ENCODE measurements at regions not wholly inside any gene's neighbourhood (a gene's known extent, or its start where the extent isn't known, plus 50 kb on each side); places are given as distances from the start of the nearest gene placed in this dataset.

GRCh38 chr3:66740260-66740659, 239.4 kb upstream of the LRIG1 start:
- no peak overlapping the region for H3K4me3 ChIP-seq (ENCODE audit: low read length in 2 of 2)
- H3K9me3 ChIP-seq (replicated peaks in 1 of 2; ENCODE audit: control insufficient read depth in 2 of 2, insufficient read depth in 1 of 2, low read depth in 1 of 2, low read length in 2 of 2), result no peaks in the 10 kb centered on the region
- no peak overlapping the region for H3K4ac ChIP-seq (ENCODE audit: low read length)
- H3K23ac ChIP-seq (ENCODE audit: low read depth, low read length, poor library complexity), result no peak overlapping the region
- no peak overlapping the region for H3K9ac ChIP-seq (ENCODE audit: low read depth, low read length, poor library complexity)
- H3K36me3 ChIP-seq (replicated peaks in 1 of 2; ENCODE audit: control insufficient read depth in 2 of 2, insufficient read depth in 2 of 2, low read length in 2 of 2), result no peaks in the 10 kb centered on the region
- no peak overlapping the region for H2AFZ ChIP-seq (ENCODE audit: low read length)
- H4K91ac ChIP-seq (ENCODE audit: low read depth, low read length, poor library complexity), result no peak overlapping the region
- no peak overlapping the region for H2BK15ac ChIP-seq (ENCODE audit: low read length)
- no peak overlapping the region for H2BK120ac ChIP-seq (ENCODE audit: low read depth, low read length)
- no peaks in the 10 kb centered on the region for H3K4me1 ChIP-seq (ENCODE audit: control insufficient read depth in 2 of 2, insufficient read depth in 1 of 2, low read depth in 1 of 2, low read length in 2 of 2)
- no peaks in the 10 kb centered on the region for H3K27me3 ChIP-seq (ENCODE audit: control insufficient read depth in 3 of 3, insufficient read depth in 3 of 3, low read depth in 1 of 3, low read length in 3 of 3)
- no peak overlapping the region for H3K14ac ChIP-seq (ENCODE audit: low read length)
- H2BK12ac ChIP-seq (ENCODE audit: low read length), result no peak overlapping the region
- no peak overlapping the region for H4K8ac ChIP-seq (ENCODE audit: low read depth, low read length)
- H3K27ac ChIP-seq (replicated peaks; ENCODE audit: low read length), result no peak overlapping the region
- H3K79me1 ChIP-seq (ENCODE audit: low read depth, low read length), result no peaks in the 10 kb centered on the region
- WGBS, 2 donors (ENCODE audit: extremely low coverage in 2 of 2, insufficient read length in 2 of 2, insufficient replicate concordance in 1 of 2), result no CpG with 5 or more reads among the region's 4 CpGs
- no peak overlapping the region for H2AK5ac ChIP-seq (ENCODE audit: low read depth, low read length)
- H3K18ac ChIP-seq (ENCODE audit: low read length), result no peak overlapping the region
- no peak for DNase-seq (ENCODE audit: low spot score)
- H2BK5ac ChIP-seq (ENCODE audit: low read length), result no peak overlapping the region
- no peak overlapping the region for H3K4me2 ChIP-seq (ENCODE audit: insufficient read depth, low read length, poor library complexity, severe bottlenecking)

GRCh38 chr3:66744521-66744920, 243.7 kb upstream of the LRIG1 start:
- Histone ChIP-seq H3K4me3 (ENCODE audit: low read length in 2 of 2) (no peak overlapping the region), H2BK120ac (ENCODE audit: low read depth, low read length) (no peak overlapping the region), H3K4ac (ENCODE audit: low read length) (no peak overlapping the region), H3K9me3 (replicated peaks in 1 of 2; ENCODE audit: control insufficient read depth in 2 of 2, insufficient read depth in 1 of 2, low read depth in 1 of 2, low read length in 2 of 2) (no peaks in the 10 kb centered on the region), H3K9ac (ENCODE audit: low read depth, low read length, poor library complexity) (no peak overlapping the region), H3K23ac (ENCODE audit: low read depth, low read length, poor library complexity) (no peak overlapping the region), H2AK5ac (ENCODE audit: low read depth, low read length) (no peak overlapping the region), H2BK5ac (ENCODE audit: low read length) (no peak overlapping the region), H3K27me3 (ENCODE audit: control insufficient read depth in 3 of 3, insufficient read depth in 3 of 3, low read depth in 1 of 3, low read length in 3 of 3) (no peaks in the 10 kb centered on the region), H2BK15ac (ENCODE audit: low read length) (no peak overlapping the region), H2AFZ (ENCODE audit: low read length) (no peak overlapping the region), H2BK12ac (ENCODE audit: low read length) (no peak overlapping the region), H3K4me1 (ENCODE audit: control insufficient read depth in 2 of 2, insufficient read depth in 1 of 2, low read depth in 1 of 2, low read length in 2 of 2) (peaks cover 0 to 7% of the 10 kb centered on the region in 2 donors), H3K27ac (replicated peaks; ENCODE audit: low read length) (no peak overlapping the region), H3K79me1 (ENCODE audit: low read depth, low read length) (no peaks in the 10 kb centered on the region), H3K18ac (ENCODE audit: low read length) (no peak overlapping the region), H4K8ac (ENCODE audit: low read depth, low read length) (no peak overlapping the region), H3K14ac (ENCODE audit: low read length) (no peak overlapping the region), H4K91ac (ENCODE audit: low read depth, low read length, poor library complexity) (no peak overlapping the region), H3K4me2 (ENCODE audit: insufficient read depth, low read length, poor library complexity, severe bottlenecking) (no peak overlapping the region), H3K36me3 (replicated peaks in 1 of 2; ENCODE audit: control insufficient read depth in 2 of 2, insufficient read depth in 2 of 2, low read length in 2 of 2) (no peaks in the 10 kb centered on the region)
- DNase-seq (ENCODE audit: low spot score), result no peak
- no CpG with 5 or more reads among the region's 1 CpG for WGBS, 2 donors (ENCODE audit: extremely low coverage in 2 of 2, insufficient read length in 2 of 2, insufficient replicate concordance in 1 of 2)

- H3K9ac ChIP-seq (ENCODE audit: low read depth, low read length, poor library complexity), result no peak overlapping the region
- H2BK120ac ChIP-seq (ENCODE audit: low read depth, low read length), result no peak overlapping the region
- no peak overlapping the region for H2AK5ac ChIP-seq (ENCODE audit: low read depth, low read length)
- no peaks in the 10 kb centered on the region for H3K36me3 ChIP-seq (replicated peaks in 1 of 2; ENCODE audit: control insufficient read depth in 2 of 2, insufficient read depth in 2 of 2, low read length in 2 of 2)
- H3K4ac ChIP-seq (ENCODE audit: low read length), result no peak overlapping the region
- no peak overlapping the region for H3K23ac ChIP-seq (ENCODE audit: low read depth, low read length, poor library complexity)
- no peak overlapping the region for H2BK12ac ChIP-seq (ENCODE audit: low read length)
- H3K79me1 ChIP-seq (ENCODE audit: low read depth, low read length), result no peaks in the 10 kb centered on the region
- no peak overlapping the region for H3K27ac ChIP-seq (replicated peaks; ENCODE audit: low read length)
- no peaks in the 10 kb centered on the region for H3K9me3 ChIP-seq (replicated peaks in 1 of 2; ENCODE audit: control insufficient read depth in 2 of 2, insufficient read depth in 1 of 2, low read depth in 1 of 2, low read length in 2 of 2)
- H3K4me1 ChIP-seq (ENCODE audit: control insufficient read depth in 2 of 2, insufficient read depth in 1 of 2, low read depth in 1 of 2, low read length in 2 of 2), result peaks cover 0 to 7% of the 10 kb centered on the region in 2 donors
- no peak overlapping the region for H3K4me2 ChIP-seq (ENCODE audit: insufficient read depth, low read length, poor library complexity, severe bottlenecking)
- WGBS, 2 donors (ENCODE audit: extremely low coverage in 2 of 2, insufficient read length in 2 of 2, insufficient replicate concordance in 1 of 2), result no CpG with 5 or more reads among the region's 2 CpGs
- H4K8ac ChIP-seq (ENCODE audit: low read depth, low read length), result no peak overlapping the region
- DNase-seq (ENCODE audit: low spot score), result no peak
- no peak overlapping the region for H4K91ac ChIP-seq (ENCODE audit: low read depth, low read length, poor library complexity)
- no peak overlapping the region for H2BK15ac ChIP-seq (ENCODE audit: low read length)
- H2BK5ac ChIP-seq (ENCODE audit: low read length), result no peak overlapping the region
- H2AFZ ChIP-seq (ENCODE audit: low read length), result no peak overlapping the region
- H3K27me3 ChIP-seq (ENCODE audit: control insufficient read depth in 3 of 3, insufficient read depth in 3 of 3, low read depth in 1 of 3, low read length in 3 of 3), result no peaks in the 10 kb centered on the region
- no peak overlapping the region for H3K14ac ChIP-seq (ENCODE audit: low read length)
- H3K4me3 ChIP-seq (ENCODE audit: low read length in 2 of 2), result no peak overlapping the region
- no peak overlapping the region for H3K18ac ChIP-seq (ENCODE audit: low read length)
Observed at GRCh38 chr3:66744986-66745385, 244.2 kb upstream of the LRIG1 start.

DNA sequence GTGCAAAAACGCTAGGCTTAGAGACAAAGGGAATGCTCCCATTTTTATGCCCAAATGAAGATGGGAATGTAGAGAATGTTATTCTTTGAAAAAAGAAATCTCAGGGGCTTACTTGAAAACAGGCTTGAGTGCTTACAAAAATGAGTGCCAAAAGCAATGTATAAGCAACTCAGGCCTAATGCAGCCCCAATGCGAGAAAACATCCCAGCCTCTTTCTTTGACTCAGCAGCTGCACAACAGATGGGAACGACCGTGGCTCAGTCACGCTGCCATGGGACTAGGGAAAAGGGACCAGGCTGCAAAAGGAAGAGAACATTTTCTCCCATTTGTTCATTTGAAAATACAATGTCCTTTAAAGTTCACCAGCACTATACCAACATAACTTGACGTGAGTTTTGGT, 246.4 kb upstream of the LRIG1 start:
- Histone ChIP-seq H3K4me2 (ENCODE audit: insufficient read depth, low read length, poor library complexity, severe bottlenecking) (no peak overlapping the region), H2BK120ac (ENCODE audit: low read depth, low read length) (no peak overlapping the region), H3K4me1 (ENCODE audit: control insufficient read depth in 2 of 2, insufficient read depth in 1 of 2, low read depth in 1 of 2, low read length in 2 of 2) (peaks cover 0 to 7% of the 10 kb centered on the region in 2 donors), H3K27me3 (ENCODE audit: control insufficient read depth in 3 of 3, insufficient read depth in 3 of 3, low read depth in 1 of 3, low read length in 3 of 3) (no peaks in the 10 kb centered on the region), H3K18ac (ENCODE audit: low read length) (no peak overlapping the region), H3K4ac (ENCODE audit: low read length) (no peak overlapping the region), H3K4me3 (ENCODE audit: low read length in 2 of 2) (no peak overlapping the region), H3K79me1 (ENCODE audit: low read depth, low read length) (no peaks in the 10 kb centered on the region), H4K91ac (ENCODE audit: low read depth, low read length, poor library complexity) (no peak overlapping the region), H2AK5ac (ENCODE audit: low read depth, low read length) (no peak overlapping the region), H4K8ac (ENCODE audit: low read depth, low read length) (no peak overlapping the region), H2BK12ac (ENCODE audit: low read length) (no peak overlapping the region), H2BK5ac (ENCODE audit: low read length) (no peak overlapping the region), H3K23ac (ENCODE audit: low read depth, low read length, poor library complexity) (no peak overlapping the region), H2AFZ (ENCODE audit: low read length) (peak overlapping the region; percentile 39), H3K9ac (ENCODE audit: low read depth, low read length, poor library complexity) (no peak overlapping the region), H2BK15ac (ENCODE audit: low read length) (no peak overlapping the region), H3K36me3 (replicated peaks in 1 of 2; ENCODE audit: control insufficient read depth in 2 of 2, insufficient read depth in 2 of 2, low read length in 2 of 2) (no peaks in the 10 kb centered on the region), H3K9me3 (replicated peaks in 1 of 2; ENCODE audit: control insufficient read depth in 2 of 2, insufficient read depth in 1 of 2, low read depth in 1 of 2, low read length in 2 of 2) (no peaks in the 10 kb centered on the region), H3K27ac (replicated peaks; ENCODE audit: low read length) (no peak overlapping the region), H3K14ac (ENCODE audit: low read length) (no peak overlapping the region)
- WGBS, 2 donors (ENCODE audit: extremely low coverage in 2 of 2, insufficient read length in 2 of 2, insufficient replicate concordance in 1 of 2), result no CpG with 5 or more reads among the region's 6 CpGs
- DNase-seq (ENCODE audit: low spot score), result no peak

Data from neuronal stem cell (in vitro differentiated cells).